Ureter (tissue), 1 donor: ENCODE measurements at regions not wholly inside any gene's neighbourhood (a gene's known extent, or its start where the extent isn't known, plus 50 kb on each side); places are given as distances from the start of the nearest gene placed in this dataset.
"Not testable (repeated sequence)": the region's sequence is repeated elsewhere in the genome, so short reads cannot be mapped to it uniquely, and the experiment has no call there.

Experiments used
- DNase-seq: peaks from one replicate; pipeline ENCODE4 v3.0.0-alpha.2; 2020; ENCODE audit warnings: low spot score
- donor health status: DM: yes; HTN: yes; CAD: no.

DNA sequence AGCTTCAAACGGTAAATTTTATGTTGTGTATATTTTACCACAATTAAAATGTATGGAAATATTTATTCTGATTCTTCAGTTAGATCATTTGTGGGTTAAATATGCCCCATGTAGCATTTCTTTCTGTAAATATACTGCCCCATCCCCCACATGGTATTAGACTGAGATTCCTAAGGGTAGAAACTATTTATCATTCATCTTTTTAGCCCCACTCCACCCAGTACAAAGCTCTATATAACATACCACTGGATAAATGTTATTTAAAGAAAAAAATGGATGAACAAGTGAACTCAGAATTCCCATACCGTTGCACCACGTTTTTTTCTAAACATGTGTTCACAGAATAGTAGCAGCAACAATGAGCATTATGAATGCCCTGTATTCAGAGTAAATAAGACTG lies 234.0 kb upstream of the IRF2BP2 start:
- no peak for DNase-seq

- no peak for DNase-seq
Measured at GRCh38 chr1:234842726-234843641, 233.0 kb upstream of the IRF2BP2 start.

- DNase-seq, result no peak
Measured at GRCh38 chr1:234841710-234842231, 231.8 kb upstream of the IRF2BP2 start.

GRCh38 chr1:234841281-234841680 lies 231.3 kb upstream of the IRF2BP2 start:
- DNase-seq, result no peak

- DNase-seq, result no peak
Measured at GRCh38 chr1:234840843-234841242, 230.9 kb upstream of the IRF2BP2 start.

- DNase-seq, result no peak
Measured at GRCh38 chr1:234840253-234840652, 230.3 kb upstream of the IRF2BP2 start.

- DNase-seq, result no peak
Measured at GRCh38 chr1:234839663-234840062, 229.7 kb upstream of the IRF2BP2 start.

- no peak for DNase-seq
Measured at GRCh38 chr1:234838820-234839219, 228.8 kb upstream of the IRF2BP2 start.

DNA sequence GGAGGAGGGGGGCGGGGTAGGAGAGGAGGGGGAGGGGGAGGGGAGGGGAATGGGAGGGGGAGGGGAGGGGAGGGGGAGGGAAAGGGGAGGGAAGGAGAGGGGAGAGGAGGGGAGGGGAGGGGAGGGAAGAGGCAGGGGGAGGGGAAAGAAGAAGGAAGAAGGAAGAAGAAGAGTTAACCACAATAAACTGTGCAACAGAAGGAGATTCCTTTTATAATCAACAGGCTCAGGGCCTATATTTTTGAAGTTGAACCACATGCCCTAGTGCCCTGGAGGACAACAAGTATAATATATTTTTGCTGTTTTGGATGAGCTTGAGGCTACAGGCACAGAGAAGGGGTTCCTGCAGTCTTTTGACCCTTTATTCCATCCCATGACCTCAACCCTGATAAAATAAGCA lies 228.2 kb upstream of the IRF2BP2 start:
- no peak for DNase-seq

DNA sequence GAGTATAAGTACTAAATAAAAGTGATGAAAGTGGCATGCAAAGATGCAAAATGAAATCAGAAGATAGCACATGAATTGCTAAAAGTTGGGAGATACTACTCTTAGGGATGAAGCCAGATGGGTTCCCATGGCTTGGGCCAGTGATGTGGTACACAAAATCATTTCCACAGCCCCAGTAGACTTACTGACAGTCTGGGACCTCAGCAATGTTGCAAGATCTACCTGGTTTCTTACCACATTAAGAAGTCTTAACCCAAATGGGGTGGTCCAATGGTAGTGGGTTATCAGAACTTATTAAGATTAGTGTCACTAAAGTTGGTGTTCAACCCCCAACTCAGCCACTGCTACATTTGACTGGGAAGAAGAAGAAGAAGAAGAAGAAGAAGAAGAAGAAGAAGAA lies 227.7 kb upstream of the IRF2BP2 start:
- no peak for DNase-seq

GRCh38 chr1:234836776-234837357 lies 226.9 kb upstream of the IRF2BP2 start:
- DNase-seq, result no peak

- no peak for DNase-seq
Measured at GRCh38 chr1:234836045-234836681, 226.2 kb upstream of the IRF2BP2 start.

- no peak for DNase-seq
Measured at GRCh38 chr1:234835239-234835638, 225.3 kb upstream of the IRF2BP2 start.

DNA sequence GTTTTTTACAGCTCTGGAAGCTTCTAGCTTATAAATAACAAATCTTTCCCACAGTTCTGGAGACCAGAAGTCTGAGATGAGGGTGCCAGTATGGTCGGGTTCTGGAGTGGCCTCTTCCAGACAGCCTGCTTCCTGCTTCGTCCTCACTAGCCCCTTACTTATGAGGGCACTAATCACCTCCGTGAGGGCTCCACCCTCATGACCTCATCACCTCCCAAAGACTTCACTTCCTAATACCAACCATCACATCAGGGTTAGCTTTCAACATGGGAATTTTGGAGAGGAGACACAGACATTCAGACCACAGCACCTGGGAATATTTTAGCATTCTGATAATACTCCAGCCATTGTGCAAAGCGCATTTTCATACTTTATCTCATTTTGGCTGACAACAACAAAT lies 223.7 kb upstream of the IRF2BP2 start:
- DNase-seq, result no peak

GRCh38 chr1:234833118-234833517 lies 223.1 kb upstream of the IRF2BP2 start:
- no peak for DNase-seq

- DNase-seq, result no peak
Measured at GRCh38 chr1:234827656-234828055, 217.7 kb upstream of the IRF2BP2 start.

- no peak for DNase-seq
Measured at GRCh38 chr1:234827181-234827580, 217.2 kb upstream of the IRF2BP2 start.

- no peak for DNase-seq
Measured at GRCh38 chr1:234826352-234826751, 216.4 kb upstream of the IRF2BP2 start.

- no peak for DNase-seq
Measured at GRCh38 chr1:234825498-234826165, 215.7 kb upstream of the IRF2BP2 start.

DNA sequence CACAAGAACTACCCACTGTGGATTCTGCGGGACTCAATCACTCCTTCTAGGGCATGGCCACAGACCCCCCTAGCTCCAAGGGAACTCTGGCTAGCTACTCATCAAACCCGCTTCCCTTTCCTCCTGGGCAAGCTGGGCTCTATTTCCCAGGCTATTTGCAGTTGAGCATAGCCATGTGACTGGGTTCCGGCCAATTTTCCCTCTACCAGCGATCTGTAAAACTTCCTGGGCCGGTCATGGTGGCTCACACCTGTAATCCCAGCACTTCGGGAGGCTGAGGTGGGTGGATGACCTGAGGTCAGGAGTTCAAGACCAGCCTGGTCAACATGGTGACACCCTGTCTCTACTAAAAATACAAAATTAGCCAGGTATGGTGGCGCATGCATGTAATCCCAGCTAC lies 214.9 kb upstream of the IRF2BP2 start:
- not testable (repeated sequence) for DNase-seq

- DNase-seq, result no peak
Measured at GRCh38 chr1:234823191-234824176, 213.5 kb upstream of the IRF2BP2 start.
